KBM-7 (cell line): ENCODE measurements at regions not wholly inside any gene's neighbourhood (a gene's known extent, or its start where the extent isn't known, plus 50 kb on each side); places are given as distances from the start of the nearest gene placed in this dataset.
A peak's percentile ranks its signal among the peaks of the same experiment; 100 is the strongest.

ENCODE experiments used
- DNase-seq: peaks from one replicate; pipeline ENCODE4 v3.0.0-alpha.2; 2015
- in situ Hi-C: fragments of 300-500 bp; cut with MboI; formaldehyde crosslinking; loops from 2 replicates; pipeline ENCODE4 v1.14.3; 2020; ENCODE audit warnings: low sequenced_read_pairs, low pct_unique_long_range_greater_than_20kb, mixed read lengths

DNA sequence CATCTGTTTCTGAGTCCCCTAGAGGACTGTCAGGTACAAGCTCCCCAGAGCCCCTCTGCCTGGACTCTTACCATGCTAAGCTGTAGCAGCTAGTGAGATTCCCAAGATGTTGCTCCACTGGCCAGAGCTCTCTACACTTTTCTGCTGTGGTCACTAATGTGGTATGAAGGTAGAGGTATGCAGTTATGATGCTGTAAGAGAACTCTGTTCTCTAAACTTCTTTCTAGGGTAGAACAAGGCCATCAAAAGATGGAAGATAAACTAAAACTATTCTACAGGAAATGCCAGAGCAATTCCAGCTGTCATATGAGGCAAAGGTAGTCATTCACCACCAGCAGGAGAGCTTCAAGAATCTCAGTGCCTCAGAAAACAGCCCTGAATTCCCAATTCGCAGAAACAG lies 517.4 kb upstream of the ARRDC4 start:
- in situ Hi-C loops: no loop called here

GRCh38 chr15:97446138-97446537 lies 514.4 kb upstream of the ARRDC4 start:
- in situ Hi-C loops: no loop called here

More for the DNA sequence above, 517.4 kb upstream of the ARRDC4 start:
- no peak for DNase-seq

DNA sequence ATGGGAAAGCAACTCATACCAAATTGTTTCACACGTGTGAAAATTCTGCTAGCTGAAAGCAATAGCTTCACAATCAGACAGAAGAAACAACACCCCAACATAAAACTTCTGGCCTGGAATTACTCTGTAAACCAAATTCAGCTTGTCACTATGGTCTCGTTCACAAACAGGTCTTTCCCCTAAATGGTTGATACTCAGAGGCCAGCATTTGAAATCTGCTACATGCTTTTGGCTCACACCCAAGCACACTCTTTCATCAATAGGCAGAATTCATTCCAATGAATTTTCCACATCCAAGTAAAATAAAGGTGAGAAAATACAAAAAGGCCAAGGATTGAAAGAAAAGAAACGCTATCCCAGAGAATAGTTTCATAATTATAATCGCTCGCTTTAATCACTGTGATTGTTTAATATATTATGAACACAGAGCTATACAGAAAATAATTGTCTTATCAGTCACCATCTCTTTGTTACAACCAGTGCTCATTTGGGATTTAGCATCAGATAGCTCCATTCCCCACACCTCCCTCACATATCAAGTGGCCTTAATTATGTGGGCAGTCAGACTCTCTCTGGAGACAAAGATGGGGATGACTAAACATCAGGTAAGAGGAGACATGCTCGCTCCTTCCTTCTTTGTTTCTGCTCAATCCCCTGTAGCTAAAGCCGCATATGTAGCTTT lies 503.8 kb upstream of the ARRDC4 start:
- no peak for DNase-seq
- in situ Hi-C loops: no loop called here

More at GRCh38 chr15:97446138-97446537, 514.4 kb upstream of the ARRDC4 start:
- DNase-seq: no peak

GRCh38 chr15:97457203-97457847 lies 503.2 kb upstream of the ARRDC4 start:
- DNase-seq: no peak
- in situ Hi-C loops: no loop called here

- in situ Hi-C loops: no loop called here
- DNase-seq: no peak
These were observed 500.7 kb upstream of the ARRDC4 start for GRCh38 chr15:97459771-97460170.

GRCh38 chr15:97461226-97461625 lies 499.3 kb upstream of the ARRDC4 start:
- no peak for DNase-seq
- in situ Hi-C loops: no loop called here

- no peak for DNase-seq
- in situ Hi-C loops: no loop called here
These were observed 496.8 kb upstream of the ARRDC4 start for GRCh38 chr15:97463696-97464095.

DNA sequence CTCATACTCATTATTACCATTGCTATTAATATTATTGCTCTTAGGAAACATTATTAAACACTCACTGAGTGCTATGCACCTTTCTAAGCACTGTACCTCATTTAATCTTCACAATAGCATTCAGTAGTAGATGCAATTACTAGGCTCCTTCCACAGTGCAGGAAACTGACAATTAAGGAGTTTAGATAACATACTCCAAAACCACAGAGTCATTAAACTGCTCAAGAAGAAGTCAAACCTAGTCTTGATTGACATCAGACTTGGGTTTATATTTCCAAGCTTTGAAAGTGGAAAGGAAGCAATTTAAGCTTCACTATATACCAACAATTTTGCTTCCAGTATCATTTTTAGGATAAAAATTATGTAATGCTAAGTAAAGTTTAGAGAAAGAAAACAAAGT lies 490.1 kb upstream of the ARRDC4 start:
- in situ Hi-C loops: no loop called here
- DNase-seq: peak; percentile 8

DNA sequence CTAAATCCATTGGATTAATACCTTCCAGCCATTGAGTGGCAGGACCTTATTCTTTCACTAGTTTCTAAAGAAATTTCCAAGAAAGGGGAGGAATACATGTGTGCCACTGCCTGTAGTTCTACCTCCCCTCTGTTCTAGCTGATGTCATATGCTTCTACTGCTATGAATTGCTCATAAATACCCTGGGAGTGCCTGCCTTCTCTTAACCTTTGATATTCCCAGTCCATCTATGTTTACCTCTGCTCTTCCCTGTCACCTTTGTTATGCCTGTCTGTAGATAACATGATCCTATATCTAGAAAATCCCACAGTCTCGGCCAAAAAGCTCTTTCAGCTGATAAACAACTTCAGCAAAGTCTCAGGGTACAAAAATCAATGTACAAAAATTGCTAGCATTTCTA lies 486.9 kb upstream of the ARRDC4 start:
- DNase-seq: no peak
- in situ Hi-C loops: no loop called here

DNA sequence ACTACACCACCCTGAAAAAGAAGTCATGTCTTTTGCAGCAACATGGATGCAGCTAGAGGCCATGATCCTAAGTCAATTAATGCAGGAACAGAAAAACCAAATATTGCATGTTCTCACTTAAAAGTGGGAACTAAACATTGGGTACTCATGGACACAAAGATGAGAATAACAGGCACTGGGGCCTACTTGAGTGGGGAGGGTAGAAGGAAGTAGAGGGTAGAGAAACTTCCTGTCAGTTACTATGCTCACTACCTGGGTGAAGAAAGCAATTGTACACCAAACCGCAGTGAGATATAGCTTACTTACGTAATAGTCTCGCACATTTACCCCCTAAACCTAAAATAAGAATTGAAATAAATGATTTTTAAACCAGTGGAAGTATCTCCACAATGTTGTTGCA lies 480.5 kb upstream of the ARRDC4 start:
- peak; percentile 15 for DNase-seq
- in situ Hi-C loops: no loop called here

GRCh38 chr15:97482521-97482920 lies 478.0 kb upstream of the ARRDC4 start:
- in situ Hi-C loops: no loop called here
- DNase-seq: no peak

DNA sequence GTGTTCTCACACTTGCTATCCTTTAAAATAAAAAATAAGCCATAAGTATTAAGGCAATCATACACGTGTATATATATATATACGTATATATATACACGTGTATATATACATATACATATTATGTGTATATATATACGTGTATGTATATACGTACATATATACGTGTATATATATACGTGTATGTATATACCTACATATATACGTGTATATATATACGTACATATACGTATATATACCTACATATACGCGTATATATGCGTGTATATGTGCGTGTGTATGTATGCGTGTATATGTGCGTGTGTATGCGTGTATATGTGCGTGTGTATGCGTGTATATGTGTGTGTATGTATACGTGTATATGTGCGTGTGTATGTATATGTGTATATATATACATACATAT lies 477.3 kb upstream of the ARRDC4 start:
- DNase-seq: no peak
- in situ Hi-C loops: no loop called here

- in situ Hi-C loops: no loop called here
These were observed 470.1 kb upstream of the ARRDC4 start for GRCh38 chr15:97490429-97490828.

GRCh38 chr15:97501291-97501690 lies 459.2 kb upstream of the ARRDC4 start:
- DNase-seq: peak; percentile 55
- in situ Hi-C loops: no loop called here

More at GRCh38 chr15:97490429-97490828, 470.1 kb upstream of the ARRDC4 start:
- DNase-seq: no peak

GRCh38 chr15:97502038-97502437 lies 458.5 kb upstream of the ARRDC4 start:
- DNase-seq: no peak
- in situ Hi-C loops: no loop called here

DNA sequence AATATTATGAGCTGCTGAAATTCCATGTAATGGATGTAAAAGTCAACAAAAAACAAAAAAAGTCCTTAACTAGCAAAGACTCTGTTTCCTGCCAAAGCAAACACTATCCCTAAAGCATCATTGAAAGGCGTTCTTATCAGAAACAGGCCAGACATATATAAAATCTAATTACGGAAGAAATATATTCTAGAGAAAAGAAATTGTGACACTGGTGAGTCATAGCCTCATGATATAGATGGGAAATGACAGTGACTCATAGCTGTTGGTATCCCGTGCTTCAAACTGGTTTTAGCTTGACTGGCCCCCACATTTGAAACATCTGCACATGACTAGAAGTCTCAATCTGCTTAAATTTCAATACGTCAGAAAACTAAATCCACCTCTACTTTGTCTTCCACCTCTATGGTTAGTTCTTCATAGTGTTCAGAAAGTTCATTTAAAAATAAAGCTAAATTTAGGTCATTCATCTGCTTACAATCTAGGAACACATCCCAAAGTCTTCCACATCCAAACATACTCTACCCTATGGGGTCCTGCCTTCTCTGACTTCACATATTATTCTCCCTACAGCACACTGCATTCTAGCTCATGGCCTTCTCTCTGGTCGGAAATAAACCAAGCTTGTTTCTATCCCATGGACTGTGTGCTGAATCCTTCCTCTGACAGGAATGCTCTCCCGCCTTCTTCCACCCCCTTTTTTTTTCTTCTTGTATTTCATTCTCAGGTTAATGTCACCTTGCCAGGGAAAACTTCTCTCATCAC lies 456.3 kb upstream of the ARRDC4 start:
- in situ Hi-C loops: no loop called here
- peak; percentile 29 for DNase-seq

DNA sequence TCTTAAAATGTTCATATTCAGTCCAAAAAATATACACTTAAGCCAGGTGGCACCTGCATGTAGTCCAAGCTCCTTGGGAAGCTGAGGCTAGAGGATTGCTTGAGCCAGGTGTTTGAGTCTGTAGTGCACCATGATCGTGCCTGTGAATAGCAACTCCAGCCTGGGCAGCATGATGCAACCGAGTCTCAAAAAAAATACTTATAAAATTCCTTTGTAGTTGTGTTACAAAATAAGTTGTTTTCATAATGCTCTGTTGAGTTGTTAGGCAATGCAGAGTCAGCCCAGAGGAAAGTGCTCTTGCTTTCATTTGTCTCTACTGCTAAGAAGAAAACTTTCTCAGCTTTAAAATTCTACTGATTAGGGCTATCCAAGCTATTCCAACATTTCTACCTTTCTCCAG lies 442.8 kb upstream of the ARRDC4 start:
- in situ Hi-C loops: no loop called here
- no peak for DNase-seq

GRCh38 chr15:97520689-97521088 lies 439.8 kb upstream of the ARRDC4 start:
- peak; percentile 12 for DNase-seq
- in situ Hi-C loops: no loop called here

DNA sequence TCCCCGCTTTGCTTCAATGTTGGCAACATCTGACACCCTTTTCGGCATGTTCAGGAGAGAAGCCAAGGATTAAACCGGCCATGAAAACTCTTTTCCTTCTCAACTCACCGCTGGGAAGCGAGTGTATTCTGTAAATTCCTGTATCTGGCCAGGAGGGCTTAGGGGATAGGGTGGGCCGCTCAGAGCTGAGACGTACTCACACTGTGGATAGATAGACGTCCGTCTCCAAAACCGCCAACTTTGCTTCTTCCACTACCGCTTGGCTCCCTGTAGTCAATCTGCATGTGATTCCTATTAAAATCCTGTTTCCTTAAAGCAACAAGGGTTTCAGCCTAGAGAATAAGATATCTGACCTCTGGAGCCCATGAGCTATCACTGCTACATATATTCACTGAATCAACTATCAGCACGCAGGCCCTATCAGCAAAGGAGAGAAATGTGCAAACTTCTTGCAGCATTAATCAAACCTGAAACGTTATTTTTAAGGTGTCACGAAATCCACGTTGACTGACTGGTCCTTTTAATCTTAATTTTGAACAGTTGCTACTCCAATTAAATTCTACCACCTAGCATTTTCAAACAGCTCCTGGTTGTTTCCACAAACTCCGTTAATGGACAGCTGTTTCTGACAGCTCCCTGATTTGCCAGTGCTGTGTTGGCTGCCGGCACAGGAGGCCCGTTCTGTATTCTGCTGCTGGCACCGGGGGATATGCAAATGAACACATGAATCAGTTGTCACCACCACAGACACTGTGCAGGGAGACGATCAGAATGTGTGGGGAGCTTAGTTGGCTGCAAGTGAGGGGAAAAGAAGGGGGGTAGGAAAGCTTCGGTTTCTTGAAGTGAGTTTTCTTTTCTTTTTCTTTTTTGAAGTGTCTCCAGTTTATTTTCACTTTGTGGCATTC lies 438.9 kb upstream of the ARRDC4 start:
- in situ Hi-C loops: no loop called here
- DNase-seq: no peak
